T-helper 1 cell (primary cell): ENCODE measurements at regions not wholly inside any gene's neighbourhood (a gene's known extent, or its start where the extent isn't known, plus 50 kb on each side); places are given as distances from the start of the nearest gene placed in this dataset.
"Not testable (repeated sequence)": the region's sequence is repeated elsewhere in the genome, so short reads cannot be mapped to it uniquely, and the experiment has no call there.

Experiments used
- DNase-seq, 5 donors: peaks; one replicate each; pipeline ENCODE4 v3.0.0-alpha.2; 2012 to 2020

GRCh38 chr2:215740071-215740470 lies 273.3 kb downstream of the MREG start:
- DNase-seq, result no peak

GRCh38 chr2:215738351-215738750 lies 275.0 kb downstream of the MREG start:
- no peak for DNase-seq

GRCh38 chr2:215737477-215737876 lies 275.9 kb downstream of the MREG start:
- DNase-seq, result no peak

GRCh38 chr2:215736653-215737290 lies 276.6 kb downstream of the MREG start:
- DNase-seq, result no peak

GRCh38 chr2:215731108-215731658 lies 282.2 kb downstream of the MREG start:
- no peak for DNase-seq

GRCh38 chr2:215729985-215730620 lies 283.2 kb downstream of the MREG start:
- no peak for DNase-seq

GRCh38 chr2:215728504-215729065 lies 284.8 kb downstream of the MREG start:
- DNase-seq, result no peak

- DNase-seq, result no peak
Measured at GRCh38 chr2:215727507-215728503, 285.5 kb downstream of the MREG start.

GRCh38 chr2:215726070-215726469 lies 287.3 kb downstream of the MREG start:
- no peak for DNase-seq

GRCh38 chr2:215724146-215724545 lies 288.3 kb upstream of the FN1 start:
- DNase-seq, result no peak

- DNase-seq, result no peak
Measured at GRCh38 chr2:215723631-215724011, 287.8 kb upstream of the FN1 start.

- no peak for DNase-seq
Measured at GRCh38 chr2:215722986-215723630, 287.2 kb upstream of the FN1 start.

GRCh38 chr2:215722125-215722524 lies 286.3 kb upstream of the FN1 start:
- DNase-seq, result no peak

- not testable (repeated sequence) for DNase-seq
Measured at GRCh38 chr2:215721515-215721914, 285.6 kb upstream of the FN1 start.

- DNase-seq, result no peak
Measured at GRCh38 chr2:215718890-215719289, 283.0 kb upstream of the FN1 start.

GRCh38 chr2:215718436-215718835 lies 282.6 kb upstream of the FN1 start:
- DNase-seq, result no peak

- DNase-seq, result no peak
Measured at GRCh38 chr2:215717501-215718381, 281.9 kb upstream of the FN1 start.

GRCh38 chr2:215716956-215717355 lies 281.1 kb upstream of the FN1 start:
- no peak for DNase-seq

GRCh38 chr2:215712871-215713790 lies 277.3 kb upstream of the FN1 start:
- no peak for DNase-seq

- DNase-seq, result no peak
Measured at GRCh38 chr2:215712219-215712868, 276.5 kb upstream of the FN1 start.
